Heart left ventricle (tissue), 13 donors: ENCODE measurements at regions not wholly inside any gene's neighbourhood (a gene's known extent, or its start where the extent isn't known, plus 50 kb on each side); places are given as distances from the start of the nearest gene placed in this dataset.

Experiments used
- POLR2A ChIP-seq, 2 donors: fragments of 450-650 bp; IDR thresholded peaks; one replicate each; pipeline ENCODE4 v1.6.1; 2017; ENCODE audit warnings: antibody characterized with exemption in 2 of 2, mild to moderate bottlenecking in 2 of 2, moderate library complexity in 2 of 2
- TF ChIP-seq, protein P1 (sequence below), 12 donors: fragments of 200-600 bp; sonication (generic) in 4 of 12; IDR thresholded peaks; one replicate each; pipeline versions ENCODE4 v1.5.0 to v1.8.0; 2018 to 2022; ENCODE audit warnings: antibody characterized with exemption in 12 of 12, mild to moderate bottlenecking in 5 of 12
- donor health status: ischemic (EF 13 %, LVEDD 7.1; RV severe dilation, severe dysfunction).
- donor health status: DM: no; HTN: yes; CAD: no.
- donor health status: DM: no; HTN: no; CAD: no.
- donor health status: ischemic (EF 25% LVEDD 6.9; RV normal size, moderate dysfunction).
- donor health status: ischemic (EF 25% LVEDD 5.7; RV mildly dilated, moderate dysfunction).
- donor health status: ischemic (EF 35%, LVEDD 5.7; RV mildly dilated, moderate dysfunction).
- donor health status: nonischemic (EF 11% LVEDD 7.7; RV severe dilation, severe dysfunction).
- donor health status: DM: yes; HTN: yes; CAD: no.
- donor health status: PGD.
- donor health status: ischemic (EF 29% LVEDD 5.4; RV normal size, mild dysfunction).
- donor health status: nonischemic (EF 23%, LVEDD 6.1; RV moderate dilation, normal function).

DNA sequence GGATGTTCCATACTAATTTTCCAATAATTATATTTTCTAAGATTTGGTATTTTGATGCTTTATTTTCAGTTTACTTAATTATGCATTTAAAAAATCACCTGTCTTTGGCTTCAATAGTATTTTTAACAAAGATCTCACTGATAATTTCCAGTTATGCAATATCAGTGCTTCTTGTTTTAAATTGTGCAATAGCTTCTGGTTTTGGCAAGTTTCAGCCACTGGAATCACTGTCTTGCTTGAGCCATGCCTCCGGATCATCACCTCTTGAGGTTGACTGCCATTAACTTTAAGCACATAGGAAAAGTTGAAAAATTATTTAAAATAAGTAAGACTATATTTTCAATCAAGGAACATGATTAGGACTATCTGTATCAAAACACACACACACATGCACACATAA is 1242.1 kb downstream of the HACE1 start:
- TF ChIP-seq, protein P1, sequence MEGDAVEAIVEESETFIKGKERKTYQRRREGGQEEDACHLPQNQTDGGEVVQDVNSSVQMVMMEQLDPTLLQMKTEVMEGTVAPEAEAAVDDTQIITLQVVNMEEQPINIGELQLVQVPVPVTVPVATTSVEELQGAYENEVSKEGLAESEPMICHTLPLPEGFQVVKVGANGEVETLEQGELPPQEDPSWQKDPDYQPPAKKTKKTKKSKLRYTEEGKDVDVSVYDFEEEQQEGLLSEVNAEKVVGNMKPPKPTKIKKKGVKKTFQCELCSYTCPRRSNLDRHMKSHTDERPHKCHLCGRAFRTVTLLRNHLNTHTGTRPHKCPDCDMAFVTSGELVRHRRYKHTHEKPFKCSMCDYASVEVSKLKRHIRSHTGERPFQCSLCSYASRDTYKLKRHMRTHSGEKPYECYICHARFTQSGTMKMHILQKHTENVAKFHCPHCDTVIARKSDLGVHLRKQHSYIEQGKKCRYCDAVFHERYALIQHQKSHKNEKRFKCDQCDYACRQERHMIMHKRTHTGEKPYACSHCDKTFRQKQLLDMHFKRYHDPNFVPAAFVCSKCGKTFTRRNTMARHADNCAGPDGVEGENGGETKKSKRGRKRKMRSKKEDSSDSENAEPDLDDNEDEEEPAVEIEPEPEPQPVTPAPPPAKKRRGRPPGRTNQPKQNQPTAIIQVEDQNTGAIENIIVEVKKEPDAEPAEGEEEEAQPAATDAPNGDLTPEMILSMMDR (IDR thresholded peaks at IDR 0.05) = no peak
- TF ChIP-seq POLR2A (IDR thresholded peaks at IDR 0.05) = no peak
